Right atrium auricular region (tissue), 2 donors: ENCODE measurements at regions not wholly inside any gene's neighbourhood (a gene's known extent, or its start where the extent isn't known, plus 50 kb on each side); places are given as distances from the start of the nearest gene placed in this dataset.

Experiments
- DNase-seq: peaks from one replicate; pipeline ENCODE4 v3.0.0-alpha.2; 2019; ENCODE audit warnings: low spot score
- H3K27ac ChIP-seq, 2 donors: fragments of 200-600 bp; sonication (generic); 1 replicate in 1 of 2; 2 replicates in 1 of 2; pipeline ENCODE4 v1.5.1; 2016 to 2019
- H3K27me3 ChIP-seq, 2 donors: fragments of 200-600 bp; sonication (generic); one replicate each; pipeline versions ENCODE4 v1.5.1 to v1.6.0; 2017 to 2019
- H3K36me3 ChIP-seq: fragments of 200-600 bp; sonication (generic); one replicate; pipeline ENCODE4 v1.5.1; 2016
- H3K4me1 ChIP-seq, 2 donors: fragments of 200-600 bp; sonication (generic); one replicate each; pipeline versions ENCODE4 v1.5.1 to v1.6.0; 2017 to 2019
- H3K4me3 ChIP-seq, 2 donors: fragments of 200-600 bp; sonication (generic); 1 replicate in 1 of 2; 2 replicates in 1 of 2; pipeline ENCODE4 v1.5.1; 2017 to 2019; ENCODE audit warnings: mild to moderate bottlenecking in 1 of 2, moderate library complexity in 1 of 2
- H3K9me3 ChIP-seq, 2 donors: fragments of 200-600 bp; sonication (generic); one replicate each; pipeline ENCODE4 v1.5.1; 2019
- CTCF ChIP-seq, 2 donors: fragments of 200-600 bp; sonication (generic); IDR thresholded peaks; one replicate each; pipeline ENCODE4 v1.5.1; 2019; ENCODE audit warnings: antibody characterized with exemption in 2 of 2

- Histone ChIP-seq H3K4me3 (no peak overlapping the region), H3K27me3 (no peaks in the 10 kb centered on the region), H3K36me3 (no peaks in the 10 kb centered on the region), H3K27ac (no peak overlapping the region), H3K9me3 (no peaks in the 10 kb centered on the region), H3K4me1 (peaks cover 0 to 7% of the 10 kb centered on the region in 2 donors)
- no peak for TF ChIP-seq CTCF (IDR thresholded peaks at IDR 0.05)
- DNase-seq, result no peak
These were observed 105.6 kb upstream of the ELL2 start for GRCh38 chr5:96067251-96067650.

GRCh38 chr5:96066386-96066719, 104.7 kb upstream of the ELL2 start:
- DNase-seq, result no peak
- H3K36me3 ChIP-seq, result no peaks in the 10 kb centered on the region
- no peak overlapping the region for H3K4me3 ChIP-seq
- H3K4me1 ChIP-seq, result peaks cover 0 to 7% of the 10 kb centered on the region in 2 donors
- H3K9me3 ChIP-seq, result no peaks in the 10 kb centered on the region
- H3K27me3 ChIP-seq, result no peaks in the 10 kb centered on the region
- H3K27ac ChIP-seq, result no peak overlapping the region
- TF ChIP-seq CTCF (IDR thresholded peaks at IDR 0.05), result no peak

GRCh38 chr5:96065685-96066385, 104.2 kb upstream of the ELL2 start:
- Histone ChIP-seq H3K27ac (no peak overlapping the region), H3K9me3 (no peaks in the 10 kb centered on the region), H3K27me3 (no peaks in the 10 kb centered on the region), H3K36me3 (no peaks in the 10 kb centered on the region), H3K4me1 (peaks cover 0 to 7% of the 10 kb centered on the region in 2 donors), H3K4me3 (no peak overlapping the region)
- no peak for DNase-seq
- no peak for TF ChIP-seq CTCF (IDR thresholded peaks at IDR 0.05)

GRCh38 chr5:96064877-96065276, 103.2 kb upstream of the ELL2 start:
- no peak for DNase-seq
- no peaks in the 10 kb centered on the region for H3K9me3 ChIP-seq
- H3K27ac ChIP-seq, result no peak overlapping the region
- no peaks in the 10 kb centered on the region for H3K27me3 ChIP-seq
- TF ChIP-seq CTCF (IDR thresholded peaks at IDR 0.05), result no peak
- H3K4me1 ChIP-seq, result peaks cover 0 to 7% of the 10 kb centered on the region in 2 donors
- H3K4me3 ChIP-seq, result no peak overlapping the region
- no peaks in the 10 kb centered on the region for H3K36me3 ChIP-seq

GRCh38 chr5:96062836-96063235, 101.2 kb upstream of the ELL2 start:
- no peak for DNase-seq
- H3K4me1 ChIP-seq, result peaks cover 0 to 4% of the 10 kb centered on the region in 2 donors
- H3K27ac ChIP-seq, result no peak overlapping the region
- H3K27me3 ChIP-seq, result no peaks in the 10 kb centered on the region
- H3K9me3 ChIP-seq, result no peaks in the 10 kb centered on the region
- no peak overlapping the region for H3K4me3 ChIP-seq
- no peak for TF ChIP-seq CTCF (IDR thresholded peaks at IDR 0.05)
- H3K36me3 ChIP-seq, result no peaks in the 10 kb centered on the region

GRCh38 chr5:96058084-96058483, 96.4 kb upstream of the ELL2 start:
- Histone ChIP-seq H3K27me3 (no peaks in the 10 kb centered on the region), H3K9me3 (no peaks in the 10 kb centered on the region), H3K4me1 (no peaks in the 10 kb centered on the region), H3K36me3 (no peaks in the 10 kb centered on the region), H3K27ac (no peak overlapping the region), H3K4me3 (no peak overlapping the region)
- DNase-seq, result no peak
- no peak for TF ChIP-seq CTCF (IDR thresholded peaks at IDR 0.05)
